IMR-90 (cell line): ENCODE measurements at regions not wholly inside any gene's neighbourhood (a gene's known extent, or its start where the extent isn't known, plus 50 kb on each side); places are given as distances from the start of the nearest gene placed in this dataset.

Source experiments
- ATAC-seq: fragments of 200-7000 bp; cut with Tn5 transposase; 2 replicates; pipeline ENCODE4 v1.9.1; 2020; ENCODE audit warnings: low read depth, mild to moderate bottlenecking, moderate library complexity
- BruUV-seq: library from RNA; stranded (reverse); fragments of 400-500 nt; replicated peaks from 2 replicates; lab custom pipeline; 2021; lab: Mats Ljungman, UMichigan
- CTCF ChIA-PET: fragments of 300-600 bp; formaldehyde crosslinking; extraction: SDS; loops from one replicate; lab custom pipeline; 2021; ENCODE audit warnings: antibody characterized with exemption; lab: Yijun Ruan, JAX
- POLR2A ChIA-PET: fragments of 300-600 bp; sonication (Branson Sonifier 250); formaldehyde crosslinking; loops from one replicate; lab custom pipeline; 2022; ENCODE audit warnings: antibody characterized with exemption; ENCODE audit not compliant: unreplicated experiment; lab: Charles Lee
- DNase-seq: peaks from one replicate; pipeline ENCODE4 v3.0.0; 2013
- H2AFZ ChIP-seq: replicated peaks from 2 replicates; pipeline ENCODE3; 2013; ENCODE audit warnings: low read length, mild to moderate bottlenecking; ENCODE audit not compliant: poor library complexity
- H2AK5ac ChIP-seq: 2 replicates; pipeline ENCODE4 v1.6.1; 2013; ENCODE audit warnings: low read depth, low read length, inconsistent platforms
- H2AK9ac ChIP-seq: replicated peaks from 2 replicates; pipeline ENCODE3; 2013; ENCODE audit warnings: mild to moderate bottlenecking, low read depth, low read length, moderate library complexity; ENCODE audit not compliant: poor library complexity
- H2BK120ac ChIP-seq: 2 replicates; pipeline ENCODE4 v1.6.1; 2013; ENCODE audit warnings: low read depth, low read length, inconsistent platforms
- H2BK15ac ChIP-seq: 3 replicates; pipeline ENCODE4 v1.6.1; 2013; ENCODE audit warnings: low read depth, low read length, inconsistent platforms
- H2BK20ac ChIP-seq: 2 replicates; pipeline ENCODE4 v1.6.1; 2013; ENCODE audit warnings: low read depth, mild to moderate bottlenecking, inconsistent platforms, low read length, moderate library complexity
- H2BK5ac ChIP-seq: 2 replicates; pipeline ENCODE4 v1.6.1; 2013; ENCODE audit warnings: mild to moderate bottlenecking, low read depth, low read length, inconsistent platforms; ENCODE audit not compliant: poor library complexity, severe bottlenecking
- H3K14ac ChIP-seq: replicated peaks from 2 replicates; pipeline ENCODE4 v1.6.1; 2013; ENCODE audit warnings: low read depth, low read length, inconsistent platforms
- H3K18ac ChIP-seq: 2 replicates; pipeline ENCODE4 v1.6.1; 2013; ENCODE audit warnings: low read depth, low read length, control low read depth
- H3K23ac ChIP-seq: 2 replicates; pipeline ENCODE4 v1.6.1; 2013; ENCODE audit warnings: low read depth, low read length, inconsistent platforms
- H3K27ac ChIP-seq: 2 replicates; pipeline ENCODE4 v1.5.1; 2013; ENCODE audit warnings: mild to moderate bottlenecking, control low read depth, low read length; ENCODE audit not compliant: insufficient read depth
- H3K27me3 ChIP-seq: 2 replicates; pipeline ENCODE4 v1.6.1; 2013; ENCODE audit warnings: low read length; ENCODE audit not compliant: control insufficient read depth, insufficient read depth
- H3K36me3 ChIP-seq: 2 replicates; pipeline ENCODE4 v1.6.1; 2013; ENCODE audit warnings: low read length, mixed read lengths; ENCODE audit not compliant: control insufficient read depth, insufficient read depth
- H3K4ac ChIP-seq: 2 replicates; pipeline ENCODE4 v1.6.1; 2013; ENCODE audit warnings: low read depth, low read length, inconsistent platforms
- H3K4me1 ChIP-seq: 2 replicates; pipeline ENCODE4 v1.6.1; 2013; ENCODE audit warnings: low read length, mixed read lengths; ENCODE audit not compliant: control insufficient read depth, insufficient read depth
- H3K4me2 ChIP-seq: 2 replicates; pipeline ENCODE4 v1.6.1; 2013; ENCODE audit warnings: low read depth, mild to moderate bottlenecking, control low read depth, low read length, moderate library complexity
- H3K4me3 ChIP-seq: 2 replicates; pipeline ENCODE4 v1.5.1; 2013; ENCODE audit warnings: low read depth, mild to moderate bottlenecking, control low read depth, low read length, moderate library complexity; ENCODE audit not compliant: insufficient read depth
- H3K56ac ChIP-seq: 2 replicates; pipeline ENCODE4 v1.6.1; 2013; ENCODE audit warnings: low read length, inconsistent platforms; ENCODE audit not compliant: insufficient read depth; ENCODE audit errors: extremely low read depth
- H3K79me1 ChIP-seq, 2 experiments: 2 replicates each; pipeline ENCODE4 v1.6.1; 2013; ENCODE audit warnings: low read length in 2 of 2, inconsistent platforms in 1 of 2, low read depth in 1 of 2
- H3K9ac ChIP-seq: 2 replicates; pipeline ENCODE4 v1.6.1; 2013; ENCODE audit warnings: low read depth, low read length, control low read depth
- H3K9me1 ChIP-seq: 2 replicates; pipeline ENCODE4 v1.6.1; 2013; ENCODE audit warnings: low read length, inconsistent platforms; ENCODE audit not compliant: insufficient read depth
- H3K9me3 ChIP-seq: 2 replicates; pipeline ENCODE4 v1.6.1; 2013; ENCODE audit warnings: low read length; ENCODE audit not compliant: control insufficient read depth, insufficient read depth
- H4K20me1 ChIP-seq: 2 replicates; pipeline ENCODE4 v1.6.1; 2013; ENCODE audit warnings: low read length, inconsistent platforms; ENCODE audit not compliant: insufficient read depth
- H4K5ac ChIP-seq: 2 replicates; pipeline ENCODE4 v1.6.1; 2013; ENCODE audit warnings: mild to moderate bottlenecking, low read depth, low read length, control low read depth
- H4K8ac ChIP-seq, 2 experiments: 2 replicates each; pipeline ENCODE4 v1.6.1; 2013; ENCODE audit warnings: low read depth in 2 of 2, low read length in 2 of 2, control low read depth in 1 of 2, inconsistent platforms in 1 of 2
- H4K91ac ChIP-seq: 2 replicates; pipeline ENCODE4 v1.6.1; 2013; ENCODE audit warnings: low read depth, low read length, inconsistent platforms; ENCODE audit not compliant: insufficient read depth
- CEBPB ChIP-seq: IDR thresholded peaks from 2 replicates; pipeline ENCODE4 v1.6.1; 2012; ENCODE audit warnings: low read depth, low read length, improper control_type of control experiment
- RFX5 ChIP-seq: IDR thresholded peaks from 2 replicates; pipeline ENCODE4 v1.8.0; 2012; ENCODE audit warnings: low read depth, mild to moderate bottlenecking, low read length, moderate library complexity
- WGBS, 2 experiments: methylation state at CpG; one replicate each; pipeline versions ENCODE4 v1.1.5 to v1.1.7; 2013; ENCODE audit warnings: missing lambda C conversion rate in 2 of 2; ENCODE audit not compliant: insufficient read length in 1 of 2; ENCODE audit errors: extremely low coverage in 2 of 2; 5-methylcytosine and 5-hydroxymethylcytosine counted together
- dilution Hi-C: fragments of 300-500 bp; cut with HindIII; formaldehyde crosslinking; loops from one replicate; pipeline ENCODE4 v1.14.3; 2018; ENCODE audit warnings: low sequenced_read_pairs; ENCODE audit not compliant: unreplicated experiment
- in situ Hi-C: fragments of 300-500 bp; cut with MboI; formaldehyde crosslinking; loops from 3 replicates; pipeline ENCODE4 v1.14.3; 2019; ENCODE audit warnings: low sequenced_read_pairs, inconsistent platforms, mixed read lengths
- intact Hi-C: fragments of 100-400 bp; cut with micrococcal nuclease; formaldehyde crosslinking; loops from 2 replicates; pipeline ENCODE4 v1.10.0; 2022
- TF ChIP-seq, protein P1 (sequence below): conservative IDR thresholded peaks from 2 replicates; pipeline ENCODE4 v1.5.1; 2012; ENCODE audit warnings: mild to moderate bottlenecking, low read depth, low read length, improper control_type of control experiment
- TF ChIP-seq, protein P2 (sequence below): fragments of 150-350 bp; IDR thresholded peaks from 2 replicates; pipeline ENCODE4 v1.6.1; 2017; ENCODE audit warnings: mild to moderate bottlenecking, antibody characterized with exemption, low read length, low read depth

DNA sequence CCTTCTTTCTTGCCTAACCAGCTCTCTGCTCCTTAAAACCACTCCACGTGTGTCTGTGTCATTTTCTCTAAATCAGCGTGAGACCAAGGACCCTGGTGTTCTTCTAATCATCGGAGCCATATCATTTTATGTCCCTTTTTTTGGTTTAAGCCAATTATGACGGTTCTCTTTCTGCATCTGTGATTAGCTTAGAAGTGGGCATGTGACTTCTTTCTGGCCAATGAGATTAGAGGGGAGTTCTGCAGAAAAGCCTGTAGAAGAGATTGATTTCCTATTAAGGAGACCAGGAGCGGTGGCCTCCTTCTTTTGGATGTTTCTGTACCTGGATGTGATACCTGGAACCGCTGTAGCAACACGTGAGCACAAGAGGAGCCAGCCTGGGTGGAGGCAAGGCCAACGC is 97.5 kb upstream of the PABPC3 start:
- CTCF ChIA-PET = interaction anchor here (0.9 kb wide), 1 partner anchor 306 kb away, joined by 3 read pairs; no protein-coding TSS in a partner anchor
- H3K23ac ChIP-seq = no peak overlapping the region
- in situ Hi-C loops = no loop called here
- no peak overlapping the region for H3K4me2 ChIP-seq
- H4K91ac ChIP-seq = no peak overlapping the region
- WGBS, 2 experiments = 67% methylated on average over 1 of the region's 8 CpGs; no CpG with 5 or more reads in 1 of the 2 experiments
- no peaks in the 10 kb centered on the region for H3K4me1 ChIP-seq
- H4K5ac ChIP-seq = no peak overlapping the region
- no peak overlapping the region for H3K14ac ChIP-seq
- H2BK15ac ChIP-seq = no peak overlapping the region
- DNase-seq = no peak
- no peak overlapping the region for H2BK5ac ChIP-seq
- no peak overlapping the region for H4K8ac ChIP-seq
- H3K4me3 ChIP-seq = no peak overlapping the region
- H3K27ac ChIP-seq = no peak overlapping the region
- H3K79me1 ChIP-seq = no peaks in the 10 kb centered on the region
- no peak overlapping the region for H3K56ac ChIP-seq
- H2AFZ ChIP-seq = no peak overlapping the region
- H2AK9ac ChIP-seq = no peak overlapping the region
- H3K9me3 ChIP-seq = no peaks in the 10 kb centered on the region
- no peak overlapping the region for H3K4ac ChIP-seq
- POLR2A ChIA-PET = no interaction called here
- H4K20me1 ChIP-seq = no peaks in the 10 kb centered on the region
- intact Hi-C loops = no loop called here
- dilution Hi-C loops = no loop called here
- no TSS peak for BruUV-seq
- TF ChIP-seq, protein P1, sequence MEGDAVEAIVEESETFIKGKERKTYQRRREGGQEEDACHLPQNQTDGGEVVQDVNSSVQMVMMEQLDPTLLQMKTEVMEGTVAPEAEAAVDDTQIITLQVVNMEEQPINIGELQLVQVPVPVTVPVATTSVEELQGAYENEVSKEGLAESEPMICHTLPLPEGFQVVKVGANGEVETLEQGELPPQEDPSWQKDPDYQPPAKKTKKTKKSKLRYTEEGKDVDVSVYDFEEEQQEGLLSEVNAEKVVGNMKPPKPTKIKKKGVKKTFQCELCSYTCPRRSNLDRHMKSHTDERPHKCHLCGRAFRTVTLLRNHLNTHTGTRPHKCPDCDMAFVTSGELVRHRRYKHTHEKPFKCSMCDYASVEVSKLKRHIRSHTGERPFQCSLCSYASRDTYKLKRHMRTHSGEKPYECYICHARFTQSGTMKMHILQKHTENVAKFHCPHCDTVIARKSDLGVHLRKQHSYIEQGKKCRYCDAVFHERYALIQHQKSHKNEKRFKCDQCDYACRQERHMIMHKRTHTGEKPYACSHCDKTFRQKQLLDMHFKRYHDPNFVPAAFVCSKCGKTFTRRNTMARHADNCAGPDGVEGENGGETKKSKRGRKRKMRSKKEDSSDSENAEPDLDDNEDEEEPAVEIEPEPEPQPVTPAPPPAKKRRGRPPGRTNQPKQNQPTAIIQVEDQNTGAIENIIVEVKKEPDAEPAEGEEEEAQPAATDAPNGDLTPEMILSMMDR = no peak
- TF ChIP-seq CEBPB (no peak), RFX5 (no peak)
- TF ChIP-seq, protein P2, sequence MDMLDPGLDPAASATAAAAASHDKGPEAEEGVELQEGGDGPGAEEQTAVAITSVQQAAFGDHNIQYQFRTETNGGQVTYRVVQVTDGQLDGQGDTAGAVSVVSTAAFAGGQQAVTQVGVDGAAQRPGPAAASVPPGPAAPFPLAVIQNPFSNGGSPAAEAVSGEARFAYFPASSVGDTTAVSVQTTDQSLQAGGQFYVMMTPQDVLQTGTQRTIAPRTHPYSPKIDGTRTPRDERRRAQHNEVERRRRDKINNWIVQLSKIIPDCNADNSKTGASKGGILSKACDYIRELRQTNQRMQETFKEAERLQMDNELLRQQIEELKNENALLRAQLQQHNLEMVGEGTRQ = peak; percentile 51; the same call in 1 of the 2 replicates
- no peaks in the 10 kb centered on the region for H3K9me1 ChIP-seq
- no peak overlapping the region for H3K18ac ChIP-seq
- no peak overlapping the region for H2AK5ac ChIP-seq
- no peak overlapping the region for H2BK120ac ChIP-seq
- no peaks in the 10 kb centered on the region for H3K27me3 ChIP-seq
- no peak overlapping the region for H2BK20ac ChIP-seq
- no peak overlapping the region for H3K9ac ChIP-seq
- H3K36me3 ChIP-seq = no peaks in the 10 kb centered on the region
- ATAC-seq = no peak
